Lung (tissue), 11 donors: ENCODE measurements at regions not wholly inside any gene's neighbourhood (a gene's known extent, or its start where the extent isn't known, plus 50 kb on each side); places are given as distances from the start of the nearest gene placed in this dataset.
"Not testable (repeated sequence)": the region's sequence is repeated elsewhere in the genome, so short reads cannot be mapped to it uniquely, and the experiment has no call there.

Experiments
- ATAC-seq: fragments of 200-7000 bp; cut with Tn5 transposase; one replicate; pipeline ENCODE4 v1.9.1; 2020; ENCODE audit warnings: moderate number of reproducible peaks; ENCODE audit not compliant: insufficient read depth, low FRiP score
- DNase-seq, 3 donors: peaks; one replicate each; pipeline ENCODE4 v3.0.0-alpha.2; 2013 to 2017
- H3K27ac ChIP-seq, 2 donors: one replicate each; pipeline ENCODE4 v1.5.1; 2013; ENCODE audit warnings: mild to moderate bottlenecking in 2 of 2, moderate library complexity in 2 of 2, control low read depth in 1 of 2, inconsistent platforms in 1 of 2, low read depth in 1 of 2, low read length in 1 of 2
- H3K27me3 ChIP-seq, 3 donors: one replicate each; pipeline ENCODE4 v1.5.1; 2013; ENCODE audit warnings: low read length in 2 of 3; ENCODE audit not compliant: control insufficient read depth in 3 of 3, insufficient read depth in 3 of 3
- H3K36me3 ChIP-seq, 4 donors: one replicate each; pipeline ENCODE4 v1.5.1; 2013; ENCODE audit warnings: low read length in 4 of 4, mild to moderate bottlenecking in 1 of 4, moderate library complexity in 1 of 4; ENCODE audit not compliant: control insufficient read depth in 4 of 4, insufficient read depth in 4 of 4
- H3K4me1 ChIP-seq, 5 donors: one replicate each; pipeline ENCODE4 v1.5.1; 2013; ENCODE audit warnings: low read length in 5 of 5, mild to moderate bottlenecking in 2 of 5, moderate library complexity in 1 of 5; ENCODE audit not compliant: control insufficient read depth in 5 of 5, insufficient read depth in 5 of 5
- H3K4me3 ChIP-seq: one replicate; pipeline ENCODE4 v1.5.1; 2013; ENCODE audit warnings: mild to moderate bottlenecking, control low read depth, moderate library complexity
- H3K9ac ChIP-seq, 2 donors: one replicate each; pipeline ENCODE4 v1.5.1; 2013; ENCODE audit warnings: low read length in 2 of 2, control low read depth in 1 of 2; ENCODE audit not compliant: insufficient read depth in 1 of 2
- H3K9me3 ChIP-seq, 4 donors: one replicate each; pipeline ENCODE4 v1.5.1; 2013; ENCODE audit warnings: low read length in 3 of 4, mild to moderate bottlenecking in 1 of 4, moderate library complexity in 1 of 4; ENCODE audit not compliant: control insufficient read depth in 4 of 4, insufficient read depth in 3 of 4
- WGBS, 2 donors: extraction: QIAGEN DNeasy Blood & Tissue Kit; methylation state at CpG; one replicate each; pipeline ENCODE4 v1.1.7; 2013; 5-methylcytosine and 5-hydroxymethylcytosine counted together
- TF ChIP-seq, protein P1 (sequence below): IDR thresholded peaks from 2 replicates; pipeline ENCODE4 v1.5.1; 2012; ENCODE audit warnings: mild to moderate bottlenecking; ENCODE audit errors: control extremely low read depth, extremely low read depth
- donor health status: control.
- donor health status: control.
- donor health status: Bipolar disorder and iron deficiency.
- donor health status: healthy.
- donor health status: DM: yes; HTN: yes; CAD: no.

DNA sequence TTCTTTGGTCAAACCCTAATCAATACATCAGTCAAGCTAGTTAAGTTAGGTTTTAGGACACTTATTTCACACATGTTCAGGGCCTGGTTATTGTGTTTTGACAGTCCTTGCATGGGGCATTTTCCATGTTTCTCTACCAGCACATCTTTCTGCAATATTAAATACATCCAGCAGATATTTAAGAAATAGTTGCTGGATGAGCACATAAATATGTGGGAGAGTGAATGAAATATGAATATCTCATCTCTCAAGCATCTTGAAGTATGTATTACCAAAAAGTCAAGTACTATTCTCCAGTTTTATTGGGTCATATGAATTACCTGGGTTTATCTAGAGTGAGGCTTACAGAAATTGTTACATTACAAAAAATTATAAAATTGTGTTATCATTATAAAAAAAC is 621.9 kb upstream of the GJE1 start:
- Histone ChIP-seq H3K36me3 (no peaks in the 10 kb centered on the region), H3K9ac (no peak overlapping the region), H3K27ac (no peak overlapping the region), H3K4me3 (no peak overlapping the region), H3K4me1 (no peaks in the 10 kb centered on the region), H3K27me3 (no peaks in the 10 kb centered on the region), H3K9me3 (peaks cover 0 to 5% (median 0%) of the 10 kb centered on the region in 4 donors)
- TF ChIP-seq, protein P1, sequence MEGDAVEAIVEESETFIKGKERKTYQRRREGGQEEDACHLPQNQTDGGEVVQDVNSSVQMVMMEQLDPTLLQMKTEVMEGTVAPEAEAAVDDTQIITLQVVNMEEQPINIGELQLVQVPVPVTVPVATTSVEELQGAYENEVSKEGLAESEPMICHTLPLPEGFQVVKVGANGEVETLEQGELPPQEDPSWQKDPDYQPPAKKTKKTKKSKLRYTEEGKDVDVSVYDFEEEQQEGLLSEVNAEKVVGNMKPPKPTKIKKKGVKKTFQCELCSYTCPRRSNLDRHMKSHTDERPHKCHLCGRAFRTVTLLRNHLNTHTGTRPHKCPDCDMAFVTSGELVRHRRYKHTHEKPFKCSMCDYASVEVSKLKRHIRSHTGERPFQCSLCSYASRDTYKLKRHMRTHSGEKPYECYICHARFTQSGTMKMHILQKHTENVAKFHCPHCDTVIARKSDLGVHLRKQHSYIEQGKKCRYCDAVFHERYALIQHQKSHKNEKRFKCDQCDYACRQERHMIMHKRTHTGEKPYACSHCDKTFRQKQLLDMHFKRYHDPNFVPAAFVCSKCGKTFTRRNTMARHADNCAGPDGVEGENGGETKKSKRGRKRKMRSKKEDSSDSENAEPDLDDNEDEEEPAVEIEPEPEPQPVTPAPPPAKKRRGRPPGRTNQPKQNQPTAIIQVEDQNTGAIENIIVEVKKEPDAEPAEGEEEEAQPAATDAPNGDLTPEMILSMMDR = no peak
- ATAC-seq (no peak), DNase-seq (no peak)

DNA sequence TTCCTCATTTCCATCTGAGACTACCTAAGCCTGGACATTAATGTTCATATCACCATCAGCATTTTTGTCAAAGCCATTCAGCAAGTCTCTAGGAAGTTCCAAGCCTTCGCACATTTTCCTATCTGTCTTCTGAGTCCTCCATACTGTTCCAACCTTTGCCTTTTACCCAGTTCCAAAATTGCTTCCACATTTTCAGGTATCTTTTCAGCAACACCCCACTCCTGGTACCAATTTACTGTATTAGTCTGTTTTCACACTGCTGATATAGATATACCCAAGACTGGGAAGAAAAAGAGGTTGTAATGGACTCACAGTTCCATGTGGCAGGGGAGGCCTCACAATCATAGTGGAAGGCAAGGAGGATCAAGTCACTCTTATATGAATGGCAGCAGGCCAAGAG is 626.7 kb upstream of the GJE1 start:
- H3K4me3 ChIP-seq, H3K27ac ChIP-seq, H3K9me3 ChIP-seq, DNase-seq, H3K4me1 ChIP-seq, H3K36me3 ChIP-seq, ATAC-seq, H3K9ac ChIP-seq, H3K27me3 ChIP-seq: not testable (repeated sequence)
- 95 to 97% methylated on average over 1 of the region's 1 CpG for WGBS, 2 donors

DNA sequence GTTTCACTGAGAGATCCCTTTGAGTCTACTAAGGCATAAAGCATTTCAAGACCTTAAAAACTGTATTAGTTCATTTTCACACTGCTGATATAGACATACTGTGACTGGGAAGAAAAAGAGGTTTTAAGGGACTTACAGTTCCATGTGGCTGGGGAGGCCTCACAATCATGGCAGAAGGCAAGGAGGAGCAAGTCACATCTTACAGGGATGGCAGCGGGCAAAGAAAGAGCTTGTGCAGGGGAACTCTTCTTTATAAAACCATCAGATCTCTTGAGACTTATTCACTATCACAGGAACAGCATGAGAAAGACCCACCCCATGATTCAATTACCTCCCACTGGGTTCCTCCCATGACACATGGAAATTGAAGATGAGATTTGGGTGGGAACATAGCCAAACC is 628.4 kb upstream of the GJE1 start:
- not testable (repeated sequence) for DNase-seq
- 95 to 98% methylated on average over 1 of the region's 1 CpG for WGBS, 2 donors

DNA sequence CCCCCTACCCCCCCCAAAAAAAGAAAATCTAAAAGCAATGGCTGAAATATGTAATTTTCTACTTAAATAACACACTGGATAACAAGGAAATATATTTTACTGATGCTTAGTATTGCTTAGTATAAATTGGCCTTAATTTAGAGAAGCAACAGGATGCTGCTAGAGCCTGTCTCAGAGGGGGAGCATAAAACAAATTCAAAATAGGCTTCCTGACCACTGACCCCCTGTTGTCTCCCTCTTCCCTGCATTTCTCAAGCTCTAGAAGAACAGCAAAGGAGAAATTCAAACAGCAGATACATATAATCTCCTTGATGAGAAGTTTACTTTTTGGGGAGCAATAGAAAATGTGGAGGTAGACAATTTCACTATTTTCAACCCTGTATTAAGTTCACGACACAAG is 631.1 kb upstream of the GJE1 start:
- ATAC-seq (no peak), DNase-seq (no peak)
- TF ChIP-seq, protein P1 = no peak
- H3K27me3 ChIP-seq = no peaks in the 10 kb centered on the region
- 95 to 96% methylated on average over 1 of the region's 1 CpG for WGBS, 2 donors
- no peak overlapping the region for H3K4me3 ChIP-seq
- H3K4me1 ChIP-seq = no peaks in the 10 kb centered on the region
- no peak overlapping the region for H3K9ac ChIP-seq
- H3K9me3 ChIP-seq = peaks cover 0 to 6% (median 5%) of the 10 kb centered on the region in 4 donors
- H3K36me3 ChIP-seq = no peaks in the 10 kb centered on the region
- H3K27ac ChIP-seq = no peak overlapping the region

More for the DNA sequence above, 628.4 kb upstream of the GJE1 start:
- H3K27ac ChIP-seq, H3K4me3 ChIP-seq, H3K36me3 ChIP-seq, H3K4me1 ChIP-seq, H3K9ac ChIP-seq, H3K9me3 ChIP-seq, ATAC-seq, H3K27me3 ChIP-seq: not testable (repeated sequence)

DNA sequence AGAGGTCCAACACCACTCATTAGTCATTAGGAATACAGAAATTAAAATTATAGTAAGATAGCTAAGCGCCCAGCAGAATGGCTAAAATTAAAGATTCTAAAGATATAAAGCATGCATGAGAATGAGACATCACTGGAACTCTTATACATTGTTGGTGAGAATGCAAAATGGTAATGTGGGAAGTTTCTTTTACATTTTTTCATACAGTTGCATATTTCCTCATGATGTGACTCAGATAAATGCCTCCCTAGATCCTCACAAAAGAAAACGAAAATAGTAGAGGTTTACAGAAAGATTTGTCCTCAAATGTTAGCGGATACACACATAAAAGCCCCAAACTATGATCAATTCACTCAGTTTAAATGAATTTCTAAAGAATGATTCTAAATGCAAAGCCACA is 633.7 kb upstream of the GJE1 start:
- no peak overlapping the region for H3K4me3 ChIP-seq
- no peak for DNase-seq

More for the DNA sequence above, 633.7 kb upstream of the GJE1 start:
- H3K4me1 ChIP-seq = no peaks in the 10 kb centered on the region
- TF ChIP-seq, protein P1 = no peak
- H3K9me3 ChIP-seq = no peaks in the 10 kb centered on the region
- H3K36me3 ChIP-seq = no peaks in the 10 kb centered on the region
- no peaks in the 10 kb centered on the region for H3K27me3 ChIP-seq
- no peak overlapping the region for H3K9ac ChIP-seq
- ATAC-seq = no peak
- WGBS, 2 donors = 90 to 93% methylated on average over 3 of the region's 3 CpGs
- no peak overlapping the region for H3K27ac ChIP-seq
